Lower leg skin (tissue), 3 donors: ENCODE measurements at regions not wholly inside any gene's neighbourhood (a gene's known extent, or its start where the extent isn't known, plus 50 kb on each side); places are given as distances from the start of the nearest gene placed in this dataset.

Experiments
- POLR2A ChIP-seq, 2 donors: fragments of 450-650 bp; IDR thresholded peaks; one replicate each; pipeline ENCODE4 v1.6.1; 2016 to 2017; ENCODE audit warnings: antibody characterized with exemption in 2 of 2, mild to moderate bottlenecking in 1 of 2, moderate library complexity in 1 of 2
- TF ChIP-seq, protein P1 (sequence below), 3 donors: fragments of 450-650 bp; IDR thresholded peaks; one replicate each; pipeline ENCODE4 v1.5.1; 2016; ENCODE audit warnings: antibody characterized with exemption in 3 of 3, mild to moderate bottlenecking in 3 of 3, moderate library complexity in 2 of 3

DNA sequence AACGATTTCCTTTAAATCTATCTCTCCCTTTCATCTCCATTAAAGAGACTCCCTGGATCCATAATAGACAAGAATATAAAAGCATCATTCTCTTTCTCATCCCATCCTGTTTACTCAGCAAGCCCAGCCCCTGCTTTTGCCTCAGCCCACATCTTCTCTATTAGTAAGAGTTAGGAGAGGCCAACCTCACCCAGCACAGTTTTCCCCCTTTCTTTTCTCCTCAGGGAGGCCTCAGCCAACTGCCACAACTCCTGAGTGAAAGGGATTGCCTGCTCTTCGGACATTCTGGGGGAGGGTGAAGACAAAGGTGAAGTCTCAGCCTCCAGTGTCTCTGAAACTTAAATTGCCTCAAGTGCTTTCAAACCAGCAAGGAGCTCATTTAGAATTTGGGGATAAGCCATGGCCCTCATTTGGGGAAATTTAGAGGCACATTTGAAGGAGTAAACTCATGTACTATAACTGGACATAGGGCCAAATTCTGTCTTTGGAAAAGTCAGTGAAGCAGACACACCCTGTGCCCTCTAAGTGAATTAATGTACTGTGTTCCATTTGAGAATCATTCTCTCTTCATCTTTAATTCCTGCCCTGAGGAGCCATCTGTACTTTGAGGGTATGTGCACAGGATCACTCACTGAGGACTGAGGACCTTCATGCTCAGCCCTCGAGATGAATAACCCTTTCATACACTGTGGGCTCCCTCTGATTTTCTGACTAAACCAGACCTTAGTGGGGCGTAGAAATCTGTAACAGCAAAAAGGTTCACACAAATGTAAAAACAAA is 82.5 kb downstream of the SOX2 start:
- TF ChIP-seq, protein P1, sequence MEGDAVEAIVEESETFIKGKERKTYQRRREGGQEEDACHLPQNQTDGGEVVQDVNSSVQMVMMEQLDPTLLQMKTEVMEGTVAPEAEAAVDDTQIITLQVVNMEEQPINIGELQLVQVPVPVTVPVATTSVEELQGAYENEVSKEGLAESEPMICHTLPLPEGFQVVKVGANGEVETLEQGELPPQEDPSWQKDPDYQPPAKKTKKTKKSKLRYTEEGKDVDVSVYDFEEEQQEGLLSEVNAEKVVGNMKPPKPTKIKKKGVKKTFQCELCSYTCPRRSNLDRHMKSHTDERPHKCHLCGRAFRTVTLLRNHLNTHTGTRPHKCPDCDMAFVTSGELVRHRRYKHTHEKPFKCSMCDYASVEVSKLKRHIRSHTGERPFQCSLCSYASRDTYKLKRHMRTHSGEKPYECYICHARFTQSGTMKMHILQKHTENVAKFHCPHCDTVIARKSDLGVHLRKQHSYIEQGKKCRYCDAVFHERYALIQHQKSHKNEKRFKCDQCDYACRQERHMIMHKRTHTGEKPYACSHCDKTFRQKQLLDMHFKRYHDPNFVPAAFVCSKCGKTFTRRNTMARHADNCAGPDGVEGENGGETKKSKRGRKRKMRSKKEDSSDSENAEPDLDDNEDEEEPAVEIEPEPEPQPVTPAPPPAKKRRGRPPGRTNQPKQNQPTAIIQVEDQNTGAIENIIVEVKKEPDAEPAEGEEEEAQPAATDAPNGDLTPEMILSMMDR (IDR thresholded peaks at IDR 0.05), result no peak
- TF ChIP-seq POLR2A (IDR thresholded peaks at IDR 0.05), result no peak
